ENCODE measurements at regions not wholly inside any gene's neighbourhood (a gene's known extent, or its start where the extent isn't known, plus 50 kb on each side); places are given as distances from the start of the nearest gene placed in this dataset.
A peak's percentile ranks its signal among the peaks of the same experiment; 100 is the strongest.

- TF ChIP-seq CTCF (IDR thresholded peaks at IDR 0.05) (no peak), POLR2A (IDR thresholded peaks at IDR 0.05) (no peak)
- intact Hi-C loops (cut with DNase I; ENCODE audit: low total_unique reads): no loop called here
- 52 to 62% methylated on average over 6 of the region's 6 CpGs for WGBS, 2 donors
- no peak overlapping the region for H3K4me3 ChIP-seq (ENCODE audit: low read depth, poor library complexity, severe bottlenecking)
- no peak for DNase-seq (ENCODE audit: low spot score in 2 of 2)
Observed at GRCh38 chr4:181193131-181193930, 1049.9 kb upstream of the TENM3 start.

- intact Hi-C loops (cut with DNase I; ENCODE audit: low total_unique reads): no loop called here
- TF ChIP-seq CTCF (IDR thresholded peaks at IDR 0.05) (no peak), POLR2A (IDR thresholded peaks at IDR 0.05) (no peak)
- H3K4me3 ChIP-seq (ENCODE audit: low read depth, poor library complexity, severe bottlenecking): no peak overlapping the region
- no peak for DNase-seq (ENCODE audit: low spot score in 2 of 2)
- WGBS, 2 donors: 81 to 90% methylated on average over 5 of the region's 5 CpGs
Observed at GRCh38 chr4:181194096-181194495, 1049.1 kb upstream of the TENM3 start.

GRCh38 chr4:181200076-181200475, 1043.1 kb upstream of the TENM3 start:
- DNase-seq (ENCODE audit: low spot score in 2 of 2): no peak
- no peak for TF ChIP-seq CTCF (IDR thresholded peaks at IDR 0.05)
- no peak for TF ChIP-seq POLR2A (IDR thresholded peaks at IDR 0.05)
- intact Hi-C loops (cut with DNase I; ENCODE audit: low total_unique reads): no loop called here
- WGBS, 2 donors: 76 to 78% methylated on average over 5 of the region's 5 CpGs
- no peak overlapping the region for H3K4me3 ChIP-seq (ENCODE audit: low read depth, poor library complexity, severe bottlenecking)

- WGBS, 2 donors: 53 to 60% methylated on average over 5 of the region's 5 CpGs
- intact Hi-C loops (cut with DNase I; ENCODE audit: low total_unique reads): no loop called here
- H3K4me3 ChIP-seq (ENCODE audit: low read depth, poor library complexity, severe bottlenecking): no peak overlapping the region
- TF ChIP-seq POLR2A (IDR thresholded peaks at IDR 0.05) (no peak), CTCF (IDR thresholded peaks at IDR 0.05) (no peak)
- DNase-seq (ENCODE audit: low spot score in 2 of 2): no peak
Observed at GRCh38 chr4:181202240-181202639, 1041.0 kb upstream of the TENM3 start.

- 71 to 78% methylated on average over 4 of the region's 4 CpGs for WGBS, 2 donors
- H3K4me3 ChIP-seq (ENCODE audit: low read depth, poor library complexity, severe bottlenecking): no peak overlapping the region
- TF ChIP-seq POLR2A (IDR thresholded peaks at IDR 0.05) (no peak), CTCF (IDR thresholded peaks at IDR 0.05) (no peak)
- intact Hi-C loops (cut with DNase I; ENCODE audit: low total_unique reads): no loop called here
- no peak for DNase-seq (ENCODE audit: low spot score in 2 of 2)
Observed at GRCh38 chr4:181204109-181204508, 1039.1 kb upstream of the TENM3 start.

GRCh38 chr4:181213551-181213950, 1029.7 kb upstream of the TENM3 start:
- peak in 1 of 2 donors; percentile 21 for DNase-seq (ENCODE audit: low spot score in 2 of 2)

More at GRCh38 chr4:181213551-181213950, 1029.7 kb upstream of the TENM3 start:
- no peak for TF ChIP-seq CTCF (IDR thresholded peaks at IDR 0.05)
- TF ChIP-seq POLR2A (IDR thresholded peaks at IDR 0.05): no peak
- no peak overlapping the region for H3K4me3 ChIP-seq (ENCODE audit: low read depth, poor library complexity, severe bottlenecking)
- intact Hi-C loops (cut with DNase I; ENCODE audit: low total_unique reads): no loop called here
- 46 to 56% methylated on average over 2 of the region's 2 CpGs for WGBS, 2 donors
